Cortex of kidney (tissue), 1 donor: ENCODE measurements at regions not wholly inside any gene's neighbourhood (a gene's known extent, or its start where the extent isn't known, plus 50 kb on each side); places are given as distances from the start of the nearest gene placed in this dataset.
"Not testable (repeated sequence)": the region's sequence is repeated elsewhere in the genome, so short reads cannot be mapped to it uniquely, and the experiment has no call there.

Experiments used
- DNase-seq: peaks from one replicate; lab custom pipeline; 2025; lab: John Stamatoyannopoulos, UW

GRCh38 chr6:168938546-168938945 is 315.1 kb downstream of the THBS2 start:
- no peak for DNase-seq

GRCh38 chr6:168937054-168937453 is 316.6 kb downstream of the THBS2 start:
- DNase-seq = no peak

- no peak for DNase-seq
These were observed 318.0 kb downstream of the THBS2 start for GRCh38 chr6:168935628-168936010.

- DNase-seq = no peak
These were observed 318.7 kb downstream of the THBS2 start for GRCh38 chr6:168934660-168935627.

GRCh38 chr6:168932171-168932570 is 321.5 kb downstream of the THBS2 start:
- not testable (repeated sequence) for DNase-seq

GRCh38 chr6:168931072-168931471 is 322.6 kb downstream of the THBS2 start:
- DNase-seq = not testable (repeated sequence)

- DNase-seq = no peak
These were observed 323.7 kb downstream of the THBS2 start for GRCh38 chr6:168929871-168930450.

GRCh38 chr6:168928012-168928411 is 325.6 kb downstream of the THBS2 start:
- no peak for DNase-seq

- DNase-seq = no peak
These were observed 326.6 kb downstream of the THBS2 start for GRCh38 chr6:168927026-168927425.

- DNase-seq = no peak
These were observed 327.3 kb downstream of the THBS2 start for GRCh38 chr6:168926306-168926705.

GRCh38 chr6:168925671-168926070 is 328.0 kb downstream of the THBS2 start:
- no peak for DNase-seq

GRCh38 chr6:168923171-168923570 is 330.5 kb downstream of the THBS2 start:
- no peak for DNase-seq

- DNase-seq = no peak
These were observed 331.2 kb downstream of the THBS2 start for GRCh38 chr6:168922436-168922835.

- no peak for DNase-seq
These were observed 333.4 kb downstream of the THBS2 start for GRCh38 chr6:168920289-168920688.

GRCh38 chr6:168919470-168920179 is 334.0 kb downstream of the THBS2 start:
- no peak for DNase-seq

- DNase-seq = no peak
These were observed 337.0 kb downstream of the THBS2 start for GRCh38 chr6:168916576-168917211.

- DNase-seq = no peak
These were observed 337.8 kb downstream of the THBS2 start for GRCh38 chr6:168915855-168916254.

GRCh38 chr6:168915242-168915641 is 338.4 kb downstream of the THBS2 start:
- no peak for DNase-seq

GRCh38 chr6:168913866-168914469 is 339.7 kb downstream of the THBS2 start:
- DNase-seq = no peak

GRCh38 chr6:168913231-168913865 is 340.3 kb downstream of the THBS2 start:
- not testable (repeated sequence) for DNase-seq

- no peak for DNase-seq
These were observed 344.4 kb downstream of the THBS2 start for GRCh38 chr6:168909288-168909687.
